WERI-Rb-1 (cell line): ENCODE measurements at regions not wholly inside any gene's neighbourhood (a gene's known extent, or its start where the extent isn't known, plus 50 kb on each side); places are given as distances from the start of the nearest gene placed in this dataset.

Source experiments
- DNase-seq: peaks from one replicate; pipeline ENCODE4 v3.0.0-alpha.2; 2020
- H3K27ac ChIP-seq: fragments of 250-450 bp; sonication (Bioruptor Pico); 2 replicates; pipeline ENCODE4 v1.5.1; 2020; ENCODE audit warnings: mild to moderate bottlenecking, moderate library complexity
- H3K27me3 ChIP-seq: fragments of 250-450 bp; sonication (Bioruptor Pico); 2 replicates; pipeline ENCODE4 v1.5.1; 2021; ENCODE audit warnings: mild to moderate bottlenecking, low read depth, moderate library complexity; ENCODE audit not compliant: insufficient read depth, severe bottlenecking
- H3K36me3 ChIP-seq: fragments of 250-450 bp; sonication (Bioruptor Pico); 2 replicates; pipeline ENCODE4 v1.5.1; 2020; ENCODE audit warnings: mild to moderate bottlenecking, moderate library complexity
- H3K4me3 ChIP-seq: 2 replicates; pipeline ENCODE4 v1.5.1; 2011; ENCODE audit warnings: low read depth, mild to moderate bottlenecking, control low read depth, low read length
- H3K9me3 ChIP-seq: fragments of 250-450 bp; sonication (Bioruptor Pico); 2 replicates; pipeline ENCODE4 v1.5.1; 2021; ENCODE audit warnings: mild to moderate bottlenecking, moderate library complexity; ENCODE audit not compliant: severe bottlenecking
- TF ChIP-seq, protein P1 (sequence below): IDR thresholded peaks from 2 replicates; pipeline ENCODE4 v1.5.1; 2011; ENCODE audit warnings: low read depth, mild to moderate bottlenecking, control low read depth, inconsistent platforms, low read length

GRCh38 chr6:43843097-43843645, 73.2 kb downstream of the VEGFA start:
- Histone ChIP-seq H3K36me3 (no peaks in the 10 kb centered on the region), H3K27me3 (no peaks in the 10 kb centered on the region), H3K9me3 (no peaks in the 10 kb centered on the region), H3K4me3 (no peak overlapping the region), H3K27ac (no peak overlapping the region)
- no peak for DNase-seq
- TF ChIP-seq, protein P1, sequence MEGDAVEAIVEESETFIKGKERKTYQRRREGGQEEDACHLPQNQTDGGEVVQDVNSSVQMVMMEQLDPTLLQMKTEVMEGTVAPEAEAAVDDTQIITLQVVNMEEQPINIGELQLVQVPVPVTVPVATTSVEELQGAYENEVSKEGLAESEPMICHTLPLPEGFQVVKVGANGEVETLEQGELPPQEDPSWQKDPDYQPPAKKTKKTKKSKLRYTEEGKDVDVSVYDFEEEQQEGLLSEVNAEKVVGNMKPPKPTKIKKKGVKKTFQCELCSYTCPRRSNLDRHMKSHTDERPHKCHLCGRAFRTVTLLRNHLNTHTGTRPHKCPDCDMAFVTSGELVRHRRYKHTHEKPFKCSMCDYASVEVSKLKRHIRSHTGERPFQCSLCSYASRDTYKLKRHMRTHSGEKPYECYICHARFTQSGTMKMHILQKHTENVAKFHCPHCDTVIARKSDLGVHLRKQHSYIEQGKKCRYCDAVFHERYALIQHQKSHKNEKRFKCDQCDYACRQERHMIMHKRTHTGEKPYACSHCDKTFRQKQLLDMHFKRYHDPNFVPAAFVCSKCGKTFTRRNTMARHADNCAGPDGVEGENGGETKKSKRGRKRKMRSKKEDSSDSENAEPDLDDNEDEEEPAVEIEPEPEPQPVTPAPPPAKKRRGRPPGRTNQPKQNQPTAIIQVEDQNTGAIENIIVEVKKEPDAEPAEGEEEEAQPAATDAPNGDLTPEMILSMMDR, result no peak

GRCh38 chr6:43842231-43842794, 72.3 kb downstream of the VEGFA start:
- H3K27me3 ChIP-seq, result no peaks in the 10 kb centered on the region
- no peak for DNase-seq
- H3K4me3 ChIP-seq, result no peak overlapping the region
- H3K27ac ChIP-seq, result no peak overlapping the region
- H3K9me3 ChIP-seq, result no peaks in the 10 kb centered on the region
- no peaks in the 10 kb centered on the region for H3K36me3 ChIP-seq
- TF ChIP-seq, protein P1, result no peak

DNA sequence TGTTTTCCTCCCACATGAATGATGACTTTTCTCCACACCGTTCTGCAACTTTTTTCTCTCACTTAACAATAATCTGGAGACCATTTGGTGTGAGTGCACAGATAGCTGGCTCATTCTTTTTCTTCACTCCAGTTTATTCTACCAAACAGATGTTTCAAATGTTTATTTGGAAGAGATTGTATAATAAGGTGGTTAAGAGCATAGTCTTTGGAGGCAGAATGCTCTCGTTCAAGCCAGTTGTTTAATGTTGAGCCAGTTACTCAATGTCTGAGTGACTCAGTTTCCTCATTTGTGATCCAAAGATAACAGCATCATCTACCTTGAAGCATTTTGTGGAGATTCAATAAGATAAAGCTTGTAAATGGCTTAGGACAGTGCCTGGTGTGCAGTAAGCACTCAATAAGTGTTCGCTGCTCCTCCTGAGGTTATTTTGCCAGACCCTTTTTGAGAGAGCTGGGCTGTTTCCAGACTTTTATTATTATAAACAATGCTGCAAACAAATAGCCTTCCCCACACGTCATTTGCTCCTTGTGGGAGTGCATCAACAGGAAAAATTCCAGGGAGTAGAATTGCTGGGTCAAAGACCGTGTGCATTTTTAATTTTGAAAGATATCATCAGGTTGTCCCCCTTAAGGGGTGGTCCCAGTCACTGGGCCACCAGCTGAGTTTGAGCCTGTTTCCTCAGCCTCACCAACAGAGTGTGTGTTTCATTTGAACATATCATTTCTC, 70.6 kb downstream of the VEGFA start:
- no peaks in the 10 kb centered on the region for H3K36me3 ChIP-seq
- no peaks in the 10 kb centered on the region for H3K27me3 ChIP-seq
- TF ChIP-seq, protein P1, result no peak
- no peak for DNase-seq
- H3K4me3 ChIP-seq, result no peak overlapping the region
- no peaks in the 10 kb centered on the region for H3K9me3 ChIP-seq
- H3K27ac ChIP-seq, result no peak overlapping the region

- Histone ChIP-seq H3K9me3 (no peaks in the 10 kb centered on the region), H3K4me3 (no peak overlapping the region), H3K36me3 (no peaks in the 10 kb centered on the region), H3K27ac (no peak overlapping the region), H3K27me3 (no peaks in the 10 kb centered on the region)
- DNase-seq, result peak; percentile 64
- TF ChIP-seq, protein P1, result peak; percentile 83
Measured at GRCh38 chr6:43838276-43839036, 68.4 kb downstream of the VEGFA start.

DNA sequence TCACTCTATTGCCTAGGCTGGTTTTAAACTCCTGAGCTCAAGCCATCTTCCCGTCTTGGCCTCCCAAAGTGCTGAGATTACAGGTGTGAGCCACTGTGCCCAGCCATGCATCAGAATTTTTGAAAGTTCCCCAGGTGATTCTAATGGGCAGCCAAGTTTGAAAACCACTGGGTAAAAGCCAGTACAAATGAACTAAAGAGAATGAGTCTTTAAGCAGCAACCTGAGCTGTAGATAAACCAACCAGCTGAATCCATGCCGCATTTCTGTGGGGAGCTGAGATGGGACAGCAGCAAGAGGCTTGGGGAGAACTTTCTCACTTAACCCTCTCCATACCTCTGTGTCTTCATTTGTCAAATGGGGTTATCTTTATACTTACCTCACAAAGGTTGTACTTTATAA, 67.5 kb downstream of the VEGFA start:
- H3K4me3 ChIP-seq, result no peak overlapping the region

More for the DNA sequence above, 67.5 kb downstream of the VEGFA start:
- Histone ChIP-seq H3K27me3 (no peaks in the 10 kb centered on the region), H3K36me3 (no peaks in the 10 kb centered on the region), H3K27ac (no peak overlapping the region), H3K9me3 (no peaks in the 10 kb centered on the region)
- TF ChIP-seq, protein P1, result no peak
- no peak for DNase-seq
